Natural killer cell (primary cell): ENCODE measurements at regions not wholly inside any gene's neighbourhood (a gene's known extent, or its start where the extent isn't known, plus 50 kb on each side); places are given as distances from the start of the nearest gene placed in this dataset.
A peak's percentile ranks its signal among the peaks of the same experiment; 100 is the strongest.

ENCODE experiments used
- ATAC-seq, 3 donors: fragments of 150-1000 bp in 2 of 3; fragments of 200-7000 bp in 1 of 3; cut with Tn5 transposase; 1 replicate in 1 of 3; 2 replicates in 2 of 3; pipeline ENCODE4 v1.10.0; 2021; ENCODE audit warnings: mild to moderate bottlenecking in 2 of 3, moderate library complexity in 2 of 3
- DNase-seq, 2 donors: peaks; one replicate each; pipeline versions ENCODE4 v3.0.0 to v3.0.0-alpha.2; 2013 to 2021; ENCODE audit warnings: mixed read lengths in 1 of 2
- H3K27ac ChIP-seq: one replicate; pipeline ENCODE4 v1.5.1; 2013; ENCODE audit warnings: mild to moderate bottlenecking, low read length
- H3K27me3 ChIP-seq: one replicate; pipeline ENCODE4 v1.6.1; 2013; ENCODE audit warnings: low read length; ENCODE audit not compliant: control insufficient read depth, insufficient read depth
- H3K36me3 ChIP-seq: one replicate; pipeline ENCODE4 v1.6.1; 2013; ENCODE audit warnings: low read length; ENCODE audit not compliant: control insufficient read depth, insufficient read depth
- H3K4me1 ChIP-seq: one replicate; pipeline ENCODE4 v1.6.1; 2013; ENCODE audit warnings: low read length; ENCODE audit not compliant: control insufficient read depth, insufficient read depth
- H3K4me3 ChIP-seq: one replicate; pipeline ENCODE4 v1.5.1; 2013; ENCODE audit warnings: low read length
- H3K9me3 ChIP-seq: one replicate; pipeline ENCODE4 v1.6.1; 2013; ENCODE audit warnings: low read length; ENCODE audit not compliant: control insufficient read depth, insufficient read depth
- H3K27ac Mint-ChIP-seq, 2 donors: one replicate each; pipeline ENCODE4 v1.8.0; 2022; ENCODE audit warnings: mild to moderate bottlenecking in 2 of 2, mixed read lengths in 2 of 2, moderate library complexity in 1 of 2
- H3K27me3 Mint-ChIP-seq, 2 donors: one replicate each; pipeline ENCODE4 v1.8.0; 2022; ENCODE audit warnings: low read depth in 2 of 2, mixed read lengths in 2 of 2
- H3K36me3 Mint-ChIP-seq: one replicate; pipeline ENCODE4 v1.8.0; 2022; ENCODE audit warnings: mixed read lengths
- H3K4me1 Mint-ChIP-seq, 2 donors: one replicate each; pipeline ENCODE4 v1.8.0; 2022; ENCODE audit warnings: mixed read lengths in 2 of 2
- H3K4me3 Mint-ChIP-seq: one replicate; pipeline ENCODE4 v1.8.0; 2022; ENCODE audit warnings: mild to moderate bottlenecking, moderate library complexity, mixed read lengths
- H3K9me3 Mint-ChIP-seq, 2 donors: one replicate each; pipeline ENCODE4 v1.8.0; 2022; ENCODE audit warnings: mixed read lengths in 2 of 2
- WGBS: methylation state at CpG from one replicate; pipeline ENCODE4 v1.1.7; 2013; ENCODE audit warnings: missing lambda C conversion rate; ENCODE audit not compliant: insufficient coverage; 5-methylcytosine and 5-hydroxymethylcytosine counted together
- intact Hi-C: fragments of 100-400 bp; cut with micrococcal nuclease; formaldehyde crosslinking; loops from one replicate; pipeline ENCODE4 v1.14.2; 2022
- TF ChIP-seq, protein P1 (sequence below): fragments of 200-600 bp; IDR thresholded peaks from one replicate; pipeline ENCODE4 v1.8.0; 2022; ENCODE audit warnings: antibody characterized with exemption

DNA sequence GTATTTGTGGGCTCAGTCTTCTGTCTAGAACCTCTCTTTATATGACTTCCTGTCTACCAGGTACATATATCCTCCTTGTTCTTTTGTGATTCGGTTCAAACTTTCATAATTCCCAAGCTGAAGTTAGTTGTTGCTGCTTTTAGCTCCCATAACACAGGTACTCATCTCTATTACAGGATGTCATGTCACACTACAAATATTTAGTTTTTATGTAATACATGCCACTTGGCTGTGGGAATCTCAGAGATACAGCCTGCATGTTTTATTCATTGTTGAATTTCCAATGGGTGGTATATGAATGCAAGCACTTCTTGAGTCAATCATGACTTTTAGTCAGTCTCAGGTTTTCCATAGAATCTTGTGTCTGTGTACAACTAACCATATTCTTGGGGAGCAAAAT lies 122.7 kb downstream of the SINHCAF start:
- Mint-ChIP-seq H3K4me1 (no peaks in the 10 kb centered on the region), H3K27me3 (peaks cover 8 to 20% of the 10 kb centered on the region in 2 donors), H3K9me3 (no peaks in the 10 kb centered on the region), H3K4me3 (no peak overlapping the region), H3K27ac (no peak overlapping the region), H3K36me3 (no peaks in the 10 kb centered on the region)
- ATAC-seq (no peak), DNase-seq (no peak)
- Histone ChIP-seq H3K36me3 (no peaks in the 10 kb centered on the region), H3K9me3 (no peaks in the 10 kb centered on the region), H3K27me3 (peaks cover 3% of the 10 kb centered on the region), H3K4me3 (no peak overlapping the region), H3K27ac (no peak overlapping the region), H3K4me1 (no peaks in the 10 kb centered on the region)
- TF ChIP-seq, protein P1, sequence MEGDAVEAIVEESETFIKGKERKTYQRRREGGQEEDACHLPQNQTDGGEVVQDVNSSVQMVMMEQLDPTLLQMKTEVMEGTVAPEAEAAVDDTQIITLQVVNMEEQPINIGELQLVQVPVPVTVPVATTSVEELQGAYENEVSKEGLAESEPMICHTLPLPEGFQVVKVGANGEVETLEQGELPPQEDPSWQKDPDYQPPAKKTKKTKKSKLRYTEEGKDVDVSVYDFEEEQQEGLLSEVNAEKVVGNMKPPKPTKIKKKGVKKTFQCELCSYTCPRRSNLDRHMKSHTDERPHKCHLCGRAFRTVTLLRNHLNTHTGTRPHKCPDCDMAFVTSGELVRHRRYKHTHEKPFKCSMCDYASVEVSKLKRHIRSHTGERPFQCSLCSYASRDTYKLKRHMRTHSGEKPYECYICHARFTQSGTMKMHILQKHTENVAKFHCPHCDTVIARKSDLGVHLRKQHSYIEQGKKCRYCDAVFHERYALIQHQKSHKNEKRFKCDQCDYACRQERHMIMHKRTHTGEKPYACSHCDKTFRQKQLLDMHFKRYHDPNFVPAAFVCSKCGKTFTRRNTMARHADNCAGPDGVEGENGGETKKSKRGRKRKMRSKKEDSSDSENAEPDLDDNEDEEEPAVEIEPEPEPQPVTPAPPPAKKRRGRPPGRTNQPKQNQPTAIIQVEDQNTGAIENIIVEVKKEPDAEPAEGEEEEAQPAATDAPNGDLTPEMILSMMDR = no peak
- intact Hi-C loops = no loop called here
- 58% methylated on average over 1 of the region's 1 CpG for WGBS

DNA sequence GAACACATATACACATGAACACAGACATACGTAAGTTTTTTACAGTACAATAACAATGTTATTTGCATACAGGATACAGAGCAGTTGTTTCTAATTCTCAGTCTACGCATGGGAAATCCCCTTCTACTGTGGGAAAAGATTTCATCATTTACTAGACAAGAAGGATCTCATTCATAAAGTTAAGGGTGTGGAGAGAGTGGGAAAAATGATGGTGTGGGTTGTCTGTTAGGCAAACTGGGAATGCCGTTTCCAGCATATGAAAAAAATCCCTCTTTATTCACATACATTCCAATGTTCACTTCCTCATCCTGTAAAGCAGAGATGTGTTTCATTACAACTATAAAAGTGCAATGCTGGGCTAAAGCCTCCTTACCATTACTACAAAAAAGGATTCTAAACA lies 120.9 kb downstream of the SINHCAF start:
- DNase-seq (peak in 1 of 2 donors; percentile 33), ATAC-seq (peak in 1 of 3 donors; percentile 53)
- TF ChIP-seq, protein P1 = no peak
- H3K4me1 ChIP-seq = no peaks in the 10 kb centered on the region
- Mint-ChIP-seq H3K9me3 (no peaks in the 10 kb centered on the region), H3K27ac (no peak overlapping the region), H3K27me3 (peaks cover 6 to 14% of the 10 kb centered on the region in 2 donors), H3K36me3 (no peaks in the 10 kb centered on the region), H3K4me3 (no peak overlapping the region), H3K4me1 (no peaks in the 10 kb centered on the region)
- no peak overlapping the region for H3K27ac ChIP-seq
- H3K4me3 ChIP-seq = no peak overlapping the region
- no peaks in the 10 kb centered on the region for H3K36me3 ChIP-seq
- no CpG with 5 or more reads among the region's 3 CpGs for WGBS
- H3K27me3 ChIP-seq = peaks cover 3% of the 10 kb centered on the region
- intact Hi-C loops = no loop called here
- H3K9me3 ChIP-seq = no peaks in the 10 kb centered on the region

DNA sequence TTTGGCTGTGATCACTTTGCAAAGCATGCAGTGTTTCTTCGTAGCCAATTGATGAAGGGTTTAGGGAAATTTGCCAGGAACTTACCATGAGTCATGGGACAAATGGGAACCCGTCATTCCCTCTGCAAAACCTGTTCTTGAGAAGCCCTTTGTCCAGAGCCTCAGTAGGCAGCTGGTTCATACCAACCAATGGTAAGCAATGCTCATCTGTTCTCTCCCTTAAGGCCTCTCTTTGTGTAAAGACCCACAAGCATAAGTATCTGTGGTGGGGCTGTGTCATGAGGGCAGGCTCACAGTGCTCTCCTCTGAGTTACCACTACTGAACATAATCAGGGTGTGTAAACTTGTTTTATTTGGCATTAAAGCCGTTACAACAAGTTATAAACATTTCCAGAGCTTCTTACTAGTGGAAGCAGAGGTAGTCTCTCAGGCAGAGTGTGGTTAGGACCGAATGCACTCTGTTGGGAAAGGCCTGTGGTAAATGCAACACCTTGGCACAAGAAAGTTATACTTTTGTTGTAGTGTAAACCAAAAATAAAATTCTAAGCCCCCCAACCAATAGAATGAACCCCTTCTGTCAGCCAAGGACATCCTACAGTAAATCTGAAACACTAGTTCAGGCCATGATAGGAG lies 119.8 kb downstream of the SINHCAF start:
- H3K36me3 Mint-ChIP-seq = no peaks in the 10 kb centered on the region
- H3K27me3 ChIP-seq = peaks cover 3% of the 10 kb centered on the region
- H3K27me3 Mint-ChIP-seq = peaks cover 8 to 14% of the 10 kb centered on the region in 2 donors
- WGBS = 90% methylated on average over 3 of the region's 4 CpGs
- intact Hi-C loops = no loop called here
- H3K4me3 Mint-ChIP-seq = no peak overlapping the region
- H3K27ac Mint-ChIP-seq = no peak overlapping the region
- H3K9me3 Mint-ChIP-seq = no peaks in the 10 kb centered on the region
- no peak for ATAC-seq
- no peaks in the 10 kb centered on the region for H3K9me3 ChIP-seq
- H3K27ac ChIP-seq = no peak overlapping the region
- H3K4me3 ChIP-seq = no peak overlapping the region
- no peaks in the 10 kb centered on the region for H3K36me3 ChIP-seq
- DNase-seq = no peak
- TF ChIP-seq, protein P1 = no peak
- no peaks in the 10 kb centered on the region for H3K4me1 ChIP-seq
- no peaks in the 10 kb centered on the region for H3K4me1 Mint-ChIP-seq
